GM12878 (cell line): ENCODE measurements at regions not wholly inside any gene's neighbourhood (a gene's known extent, or its start where the extent isn't known, plus 50 kb on each side); places are given as distances from the start of the nearest gene placed in this dataset.

Experiments
- ATAC-seq: fragments of 200-7000 bp; cut with Tn5 transposase; 3 replicates; pipeline ENCODE4 v1.9.1; 2020; ENCODE audit warnings: mild to moderate bottlenecking, moderate library complexity
- BruUV-seq: library from RNA; stranded (reverse); fragments of 400-500 nt; replicated peaks from 2 replicates; lab custom pipeline; 2021; lab: Mats Ljungman, UMichigan
- CTCF ChIA-PET: fragments of 300-600 bp; sonication (Branson Sonifier 250); formaldehyde crosslinking; extraction: SDS; loops from one replicate; lab custom pipeline; 2021; ENCODE audit warnings: inconsistent platforms; lab: Yijun Ruan, JAX
- POLR2A ChIA-PET: fragments of 350-600 bp; formaldehyde crosslinking; extraction: SDS; loops from one replicate; lab custom pipeline; 2021; ENCODE audit warnings: inconsistent platforms; lab: Charles Lee
- RAD21 ChIA-PET: fragments of 300-600 bp; sonication (Branson Sonifier 250); formaldehyde crosslinking; loops from one replicate; lab custom pipeline; 2023; ENCODE audit warnings: antibody characterized with exemption; ENCODE audit not compliant: unreplicated experiment; lab: Charles Lee
- SMC1A ChIA-PET: fragments of 300-600 bp; sonication (Branson Sonifier 250); formaldehyde crosslinking; loops from one replicate; lab custom pipeline; 2023; ENCODE audit not compliant: unreplicated experiment, uncharacterized antibody; lab: Charles Lee
- DNase-seq: peaks from one replicate; pipeline ENCODE4 v3.0.0-alpha.2; 2011; ENCODE audit warnings: low read depth, low spot score
- FAIRE-seq: peaks from 3 replicates; lab custom pipeline; 2011; peaks lifted over from hg19 to GRCh38; lab: Jason Lieb, UNC
- H2AFZ ChIP-seq: 2 replicates; pipeline ENCODE4 v1.6.0; 2011; ENCODE audit warnings: low read depth, low read length, control low read depth; ENCODE audit not compliant: control insufficient read depth
- H3K27ac ChIP-seq: 2 replicates; pipeline ENCODE4 v1.5.1; 2011; ENCODE audit warnings: control low read depth; ENCODE audit not compliant: control insufficient read depth, insufficient read depth
- H3K27me3 ChIP-seq, 2 experiments: replicated peaks in 1 of 2; 2 replicates each; pipeline versions ENCODE4 v1.6.0 to v1.6.1; 2011; ENCODE audit warnings: low read length in 1 of 2; ENCODE audit not compliant: control insufficient read depth in 2 of 2, insufficient read depth in 2 of 2
- H3K36me3 ChIP-seq, 2 experiments: 2 replicates each; pipeline ENCODE4 v1.5.1; 2011; ENCODE audit warnings: low read length in 1 of 2; ENCODE audit not compliant: control insufficient read depth in 2 of 2, insufficient read depth in 2 of 2
- H3K4me1 ChIP-seq: 2 replicates; pipeline ENCODE4 v1.6.1; 2011; ENCODE audit warnings: mild to moderate bottlenecking, low read length, moderate library complexity, mixed read lengths; ENCODE audit not compliant: control insufficient read depth, insufficient read depth
- H3K4me2 ChIP-seq: 2 replicates; pipeline ENCODE4 v1.6.0; 2011; ENCODE audit warnings: control low read depth; ENCODE audit not compliant: control insufficient read depth, insufficient read depth
- H3K4me3 ChIP-seq: fragments of 200-600 bp; sonication (generic); 2 replicates; pipeline ENCODE4 v1.5.1; 2016
- H3K79me2 ChIP-seq: 2 replicates; pipeline ENCODE4 v1.6.0; 2011; ENCODE audit warnings: low read length; ENCODE audit not compliant: control insufficient read depth, insufficient read depth
- H3K9ac ChIP-seq: 2 replicates; pipeline ENCODE4 v1.8.0; 2011; ENCODE audit warnings: low read length, control low read depth, mixed read lengths; ENCODE audit not compliant: control insufficient read depth, insufficient read depth
- H3K9me3 ChIP-seq: replicated peaks from 3 replicates; pipeline ENCODE4 v1.5.1; 2011; ENCODE audit warnings: mild to moderate bottlenecking, low read length; ENCODE audit not compliant: control insufficient read depth, insufficient read depth
- H4K20me1 ChIP-seq: 2 replicates; pipeline ENCODE4 v1.6.0; 2011; ENCODE audit not compliant: control insufficient read depth, insufficient read depth
- ASH2L ChIP-seq: fragments of 300-600, 200-600 bp; sonication (generic); IDR thresholded peaks from 2 replicates; pipeline ENCODE4 v1.6.1; 2017; ENCODE audit warnings: low read depth, mild to moderate bottlenecking, borderline replicate concordance
- CEBPZ ChIP-seq: fragments of 150-350 bp; IDR thresholded peaks from 2 replicates; pipeline ENCODE4 v1.6.1; 2016; ENCODE audit warnings: low read depth, low read length
- KAT2A ChIP-seq: conservative IDR thresholded peaks from 2 replicates; pipeline ENCODE4 v1.6.1; 2011; ENCODE audit warnings: low read depth, low read length; ENCODE audit not compliant: control insufficient read depth
- WRNIP1 ChIP-seq: IDR thresholded peaks from 2 replicates; pipeline ENCODE4 v1.6.1; 2011; ENCODE audit warnings: low read depth, low read length, improper control_type of control experiment, borderline replicate concordance
- ZBED1 ChIP-seq: IDR thresholded peaks from 2 replicates; pipeline ENCODE4 v1.6.1; 2016; ENCODE audit warnings: borderline replicate concordance
- ZNF24 ChIP-seq: fragments of 450-650 bp; IDR thresholded peaks from 2 replicates; pipeline ENCODE4 v1.6.1; 2017; ENCODE audit warnings: antibody characterized with exemption, mild to moderate bottlenecking
- ZNF274 ChIP-seq: IDR thresholded peaks from one replicate; pipeline ENCODE4 v1.8.0; 2011; ENCODE audit not compliant: insufficient read length, insufficient read depth
- ZNF687 ChIP-seq: fragments of 450-650 bp; IDR thresholded peaks from 2 replicates; pipeline ENCODE4 v1.6.1; 2017; ENCODE audit warnings: mild to moderate bottlenecking, moderate library complexity
- WGBS: methylation state at CpG from one replicate; pipeline ENCODE4 v1.1.6; 2016; ENCODE audit warnings: low lambda C conversion rate; ENCODE audit not compliant: insufficient replicate concordance, insufficient coverage; ENCODE audit errors: missing lambda C conversion rate; 5-methylcytosine and 5-hydroxymethylcytosine counted together
- in situ Hi-C: fragments of 300-500 bp; cut with MboI; formaldehyde crosslinking; loops from 9 replicates; pipeline ENCODE4 v1.14.3; 2018; ENCODE audit warnings: mixed read lengths
- intact Hi-C: fragments of 100-400 bp; cut with micrococcal nuclease; formaldehyde crosslinking; loops from one replicate; pipeline ENCODE4 v1.14.2; 2022; ENCODE audit not compliant: unreplicated experiment
- TF ChIP-seq, protein P1 (sequence below): fragments of 450-650 bp; IDR thresholded peaks from 2 replicates; pipeline ENCODE4 v1.6.1; 2017; ENCODE audit warnings: mild to moderate bottlenecking, moderate library complexity

DNA sequence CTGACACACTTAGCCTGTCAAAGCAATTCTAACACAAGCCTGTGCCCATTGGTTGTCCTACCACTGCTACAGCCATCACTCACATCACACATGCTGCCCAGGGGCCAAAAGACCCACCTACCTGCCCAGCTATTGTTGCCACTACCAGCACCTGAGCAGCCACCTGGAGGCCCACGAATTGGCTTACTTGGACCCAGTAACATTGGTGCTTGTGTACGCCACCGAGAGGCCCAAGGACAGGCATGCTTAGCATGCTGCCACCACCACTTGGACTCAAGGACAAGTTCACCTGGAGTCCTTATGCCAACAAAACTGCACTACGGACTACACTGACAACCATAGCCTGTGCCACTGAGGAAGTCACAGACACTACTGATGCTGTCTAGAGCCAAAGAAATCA is 221.1 kb downstream of the SLC38A4 start:
- Histone ChIP-seq H4K20me1 (no peaks in the 10 kb centered on the region), H3K27me3 (no peaks in the 10 kb centered on the region), H3K79me2 (no peaks in the 10 kb centered on the region), H3K9me3 (no peaks in the 10 kb centered on the region; the same call in 1 of the 3 replicates), H3K4me1 (peaks cover 6% of the 10 kb centered on the region), H2AFZ (no peak overlapping the region), H3K4me2 (no peak overlapping the region), H3K27ac (no peak overlapping the region), H3K4me3 (no peak overlapping the region), H3K36me3 (no peaks in the 10 kb centered on the region; a peak in 1 of 4 replicates), H3K9ac (no peak overlapping the region)
- RAD21 ChIA-PET: no interaction called here
- CTCF ChIA-PET: no interaction called here
- no TSS peak for BruUV-seq
- POLR2A ChIA-PET: no interaction called here
- in situ Hi-C loops: no loop called here
- TF ChIP-seq ASH2L: no peak
- TF ChIP-seq KAT2A: no peak
- TF ChIP-seq ZBED1: no peak
- no peak for TF ChIP-seq ZNF274
- no peak for TF ChIP-seq WRNIP1
- TF ChIP-seq ZNF24: no peak
- TF ChIP-seq, protein P1, sequence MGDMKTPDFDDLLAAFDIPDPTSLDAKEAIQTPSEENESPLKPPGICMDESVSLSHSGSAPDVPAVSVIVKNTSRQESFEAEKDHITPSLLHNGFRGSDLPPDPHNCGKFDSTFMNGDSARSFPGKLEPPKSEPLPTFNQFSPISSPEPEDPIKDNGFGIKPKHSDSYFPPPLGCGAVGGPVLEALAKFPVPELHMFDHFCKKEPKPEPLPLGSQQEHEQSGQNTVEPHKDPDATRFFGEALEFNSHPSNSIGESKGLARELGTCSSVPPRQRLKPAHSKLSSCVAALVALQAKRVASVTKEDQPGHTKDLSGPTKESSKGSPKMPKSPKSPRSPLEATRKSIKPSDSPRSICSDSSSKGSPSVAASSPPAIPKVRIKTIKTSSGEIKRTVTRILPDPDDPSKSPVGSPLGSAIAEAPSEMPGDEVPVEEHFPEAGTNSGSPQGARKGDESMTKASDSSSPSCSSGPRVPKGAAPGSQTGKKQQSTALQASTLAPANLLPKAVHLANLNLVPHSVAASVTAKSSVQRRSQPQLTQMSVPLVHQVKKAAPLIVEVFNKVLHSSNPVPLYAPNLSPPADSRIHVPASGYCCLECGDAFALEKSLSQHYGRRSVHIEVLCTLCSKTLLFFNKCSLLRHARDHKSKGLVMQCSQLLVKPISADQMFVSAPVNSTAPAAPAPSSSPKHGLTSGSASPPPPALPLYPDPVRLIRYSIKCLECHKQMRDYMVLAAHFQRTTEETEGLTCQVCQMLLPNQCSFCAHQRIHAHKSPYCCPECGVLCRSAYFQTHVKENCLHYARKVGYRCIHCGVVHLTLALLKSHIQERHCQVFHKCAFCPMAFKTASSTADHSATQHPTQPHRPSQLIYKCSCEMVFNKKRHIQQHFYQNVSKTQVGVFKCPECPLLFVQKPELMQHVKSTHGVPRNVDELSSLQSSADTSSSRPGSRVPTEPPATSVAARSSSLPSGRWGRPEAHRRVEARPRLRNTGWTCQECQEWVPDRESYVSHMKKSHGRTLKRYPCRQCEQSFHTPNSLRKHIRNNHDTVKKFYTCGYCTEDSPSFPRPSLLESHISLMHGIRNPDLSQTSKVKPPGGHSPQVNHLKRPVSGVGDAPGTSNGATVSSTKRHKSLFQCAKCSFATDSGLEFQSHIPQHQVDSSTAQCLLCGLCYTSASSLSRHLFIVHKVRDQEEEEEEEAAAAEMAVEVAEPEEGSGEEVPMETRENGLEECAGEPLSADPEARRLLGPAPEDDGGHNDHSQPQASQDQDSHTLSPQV: no peak
- no peak for TF ChIP-seq ZNF687
- no peak for TF ChIP-seq CEBPZ
- 77% methylated on average over 4 of the region's 4 CpGs for WGBS
- DNase-seq (no peak), ATAC-seq (no peak), FAIRE-seq (no peak)
- SMC1A ChIA-PET: interaction anchor here (1.6 kb wide), 1 partner anchor 9 kb away, joined by 5 read pairs; no protein-coding TSS in a partner anchor
- intact Hi-C loops: no loop called here
